ENCODE measurements at regions not wholly inside any gene's neighbourhood (a gene's known extent, or its start where the extent isn't known, plus 50 kb on each side); places are given as distances from the start of the nearest gene placed in this dataset.
"Not testable (repeated sequence)": the region's sequence is repeated elsewhere in the genome, so short reads cannot be mapped to it uniquely, and the experiment has no call there.

- no peak for DNase-seq (ENCODE audit: low spot score in 2 of 2)
- no peak for FAIRE-seq
Observed at GRCh38 chr15:39497759-39498565, 82.9 kb upstream of the THBS1 start.

GRCh38 chr15:39498629-39499028 lies 82.2 kb upstream of the THBS1 start:
- no peak for FAIRE-seq
- DNase-seq (ENCODE audit: low spot score in 2 of 2): no peak

DNA sequence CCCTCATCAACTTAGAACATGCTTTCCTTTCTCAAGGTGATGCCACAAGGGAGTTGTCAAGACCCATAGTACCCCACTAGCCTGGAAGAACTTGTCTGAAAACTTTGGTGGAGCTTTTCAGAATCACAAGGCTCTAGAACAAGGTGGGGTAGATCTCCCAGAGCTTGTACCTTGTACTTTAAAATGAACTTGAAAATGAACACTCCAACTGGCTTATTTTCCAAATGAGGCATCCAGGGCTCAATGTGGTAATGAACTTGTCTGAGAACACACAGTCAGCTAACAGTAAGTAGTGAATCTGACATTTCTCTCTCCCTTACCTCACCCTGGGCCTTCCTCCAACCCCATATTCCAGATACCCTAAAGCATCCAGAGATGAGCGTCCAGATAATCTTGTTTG lies 81.8 kb upstream of the THBS1 start:
- no peak for FAIRE-seq
- DNase-seq (ENCODE audit: low spot score in 2 of 2): no peak

GRCh38 chr15:39499681-39500080 lies 81.2 kb upstream of the THBS1 start:
- FAIRE-seq (no peak), DNase-seq (ENCODE audit: low spot score in 2 of 2) (no peak)

- DNase-seq (ENCODE audit: low spot score in 2 of 2) (no peak), FAIRE-seq (no peak)
Observed at GRCh38 chr15:39501366-39502081, 79.4 kb upstream of the THBS1 start.

DNA sequence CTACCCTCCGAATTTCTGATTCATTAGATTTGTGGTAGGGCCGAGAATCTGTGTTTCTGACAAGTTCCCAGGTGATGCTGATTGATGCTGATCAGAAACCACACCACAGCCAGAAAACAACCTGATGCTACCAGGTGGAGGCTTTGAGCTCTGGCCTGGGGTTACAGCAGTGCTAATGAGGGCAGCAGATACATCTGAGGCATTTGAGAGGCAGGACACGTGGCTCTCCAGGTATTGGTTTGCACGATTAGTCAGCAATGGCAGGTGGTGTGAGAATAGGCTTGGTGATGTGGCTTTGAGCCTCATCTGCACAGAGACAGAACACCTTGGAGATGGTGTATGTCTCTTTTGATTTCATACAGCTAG lies 78.8 kb upstream of the THBS1 start:
- DNase-seq (ENCODE audit: low spot score in 2 of 2) (no peak), FAIRE-seq (no peak)

- DNase-seq (ENCODE audit: low spot score in 2 of 2): no peak
- FAIRE-seq: no peak
Observed at GRCh38 chr15:39502611-39503195, 78.2 kb upstream of the THBS1 start.

GRCh38 chr15:39503526-39503925 lies 77.4 kb upstream of the THBS1 start:
- FAIRE-seq: no peak

DNA sequence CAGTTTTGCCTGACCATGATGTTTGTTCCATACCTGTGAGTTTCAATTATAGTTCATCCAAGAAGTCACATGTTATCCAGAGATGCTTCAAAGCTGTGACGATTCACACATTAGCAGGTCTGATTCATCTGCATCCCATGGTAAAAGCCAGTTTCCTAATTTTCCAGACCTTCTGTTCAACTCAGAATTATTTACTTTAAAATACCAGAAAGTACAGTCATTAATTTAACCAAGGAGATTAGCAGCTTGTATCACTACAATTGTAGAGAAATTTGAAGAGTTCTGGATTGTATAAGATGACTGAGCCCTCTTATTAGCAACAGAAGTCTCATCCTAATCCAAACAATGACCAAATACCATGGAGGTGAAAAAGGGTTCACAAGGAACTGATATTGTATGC lies 76.1 kb upstream of the THBS1 start:
- FAIRE-seq (no peak), DNase-seq (ENCODE audit: low spot score in 2 of 2) (no peak)

More at GRCh38 chr15:39503526-39503925, 77.4 kb upstream of the THBS1 start:
- DNase-seq (ENCODE audit: low spot score in 2 of 2): no peak

DNA sequence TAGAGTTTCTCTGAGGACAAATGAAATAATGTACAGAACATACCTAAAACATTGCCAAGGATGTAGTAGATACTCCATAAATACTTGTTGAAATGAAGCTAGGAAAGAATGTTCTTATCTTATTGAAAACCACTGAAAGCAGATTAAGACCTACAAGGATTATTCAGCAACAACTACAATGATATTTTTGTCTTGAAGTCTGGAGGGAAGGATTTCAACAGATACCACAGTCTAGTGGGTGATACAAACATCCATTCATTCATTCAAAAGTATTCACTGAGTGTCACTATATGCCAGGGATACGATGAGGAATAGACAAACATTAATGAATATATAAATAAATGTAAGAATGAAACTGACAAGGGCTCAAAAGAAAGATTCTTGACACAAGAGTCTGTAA lies 74.7 kb upstream of the THBS1 start:
- DNase-seq (ENCODE audit: low spot score in 2 of 2) (no peak), FAIRE-seq (no peak)

DNA sequence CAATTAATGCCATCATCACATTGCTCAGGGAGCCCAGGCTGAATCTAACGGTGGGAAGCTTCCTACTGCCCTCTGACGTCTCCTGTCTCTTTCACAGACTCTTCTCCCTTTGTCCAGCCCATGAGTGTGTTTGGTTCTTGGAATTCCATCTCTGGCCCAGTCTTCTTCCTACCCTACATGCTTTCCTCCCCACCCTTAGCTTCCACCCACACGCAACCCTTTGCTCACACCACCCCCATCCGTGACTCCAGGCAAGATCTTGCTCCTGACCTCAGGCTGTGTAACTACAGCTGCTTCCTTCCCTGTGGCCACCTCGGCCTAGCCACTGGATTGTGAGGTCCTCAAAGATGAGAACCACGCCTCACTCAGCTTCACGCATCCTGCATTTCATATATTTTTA lies 72.3 kb upstream of the THBS1 start:
- FAIRE-seq (no peak), DNase-seq (ENCODE audit: low spot score in 2 of 2) (no peak)

DNA sequence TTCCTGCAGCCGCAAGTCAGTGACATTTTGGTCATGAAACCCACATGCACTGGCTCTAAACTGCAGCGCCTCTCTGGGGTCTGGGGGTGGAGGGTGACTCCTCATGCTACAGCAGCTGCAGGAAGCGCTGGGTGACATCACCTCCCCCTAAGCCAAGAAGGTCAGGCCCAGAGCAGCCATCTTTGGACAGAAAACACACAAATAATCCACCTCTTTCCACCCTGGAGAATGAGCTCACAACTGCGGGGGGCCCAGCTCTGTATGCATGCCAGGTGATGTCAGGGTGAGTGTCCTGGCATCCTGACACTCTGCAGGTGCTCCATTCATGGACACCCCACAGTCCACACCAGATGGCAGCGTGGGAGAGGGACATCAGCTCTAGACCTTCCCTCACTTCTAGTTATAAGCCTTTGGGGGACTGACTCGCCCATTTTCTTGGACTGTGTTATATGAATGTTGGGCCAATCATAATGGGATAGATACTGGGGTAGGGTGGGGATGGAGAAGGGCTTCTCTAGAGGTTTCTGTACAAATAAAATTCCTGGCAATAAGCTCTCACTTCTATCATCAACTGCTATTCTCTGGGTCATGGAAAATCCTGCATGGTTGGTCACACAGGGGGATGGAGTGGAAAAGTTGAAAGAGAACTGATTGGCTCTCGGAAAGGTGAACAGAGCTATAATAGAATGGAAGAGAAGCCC lies 70.7 kb upstream of the THBS1 start:
- DNase-seq (ENCODE audit: low spot score in 2 of 2) (no peak), FAIRE-seq (no peak)

DNA sequence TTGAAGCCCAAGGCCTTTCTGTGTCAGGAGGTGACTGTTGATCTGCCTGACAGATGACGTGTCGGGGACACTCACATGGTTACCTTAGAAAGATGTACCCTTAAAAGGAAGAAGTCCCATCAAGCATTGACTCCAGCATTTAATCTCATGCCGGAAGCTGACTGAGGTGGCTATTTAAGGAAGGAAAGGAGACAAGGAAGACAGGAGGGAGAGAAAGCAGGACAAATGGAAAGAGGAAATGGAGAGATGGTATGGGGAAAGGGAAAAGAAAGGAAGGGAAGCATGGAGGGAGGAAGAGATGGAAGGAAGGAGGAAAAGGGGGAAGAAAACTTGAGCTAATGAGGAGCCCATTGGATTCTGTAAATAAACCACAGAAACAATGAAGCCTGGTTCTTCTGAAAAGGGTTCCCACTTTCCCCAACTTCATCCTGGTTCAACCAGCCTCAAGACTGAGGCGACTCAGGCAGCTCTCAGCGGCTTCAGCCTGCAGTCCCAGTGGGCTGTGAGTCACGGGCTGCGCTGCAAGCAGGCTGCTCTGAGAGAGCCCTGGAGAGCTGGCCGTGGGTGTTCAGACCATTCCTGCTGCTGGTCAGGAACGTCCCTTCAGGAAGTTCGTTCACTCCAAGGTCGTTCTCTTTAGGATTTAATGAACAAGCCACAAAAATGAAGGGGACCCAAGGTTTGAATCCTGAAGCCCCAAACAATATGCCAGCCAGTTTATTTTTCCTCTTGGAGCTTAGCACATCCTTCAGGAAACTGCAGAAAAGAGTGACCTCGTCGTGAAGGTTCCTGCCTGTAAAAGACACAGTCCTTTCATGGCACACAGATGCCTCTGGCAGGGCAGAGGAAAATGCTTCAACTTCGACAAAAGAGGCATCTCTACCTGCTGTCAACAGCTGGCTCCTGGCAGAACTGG lies 69.6 kb upstream of the THBS1 start:
- FAIRE-seq (no peak), DNase-seq (ENCODE audit: low spot score in 2 of 2) (peak in 1 of 2 donors; percentile 14)

DNA sequence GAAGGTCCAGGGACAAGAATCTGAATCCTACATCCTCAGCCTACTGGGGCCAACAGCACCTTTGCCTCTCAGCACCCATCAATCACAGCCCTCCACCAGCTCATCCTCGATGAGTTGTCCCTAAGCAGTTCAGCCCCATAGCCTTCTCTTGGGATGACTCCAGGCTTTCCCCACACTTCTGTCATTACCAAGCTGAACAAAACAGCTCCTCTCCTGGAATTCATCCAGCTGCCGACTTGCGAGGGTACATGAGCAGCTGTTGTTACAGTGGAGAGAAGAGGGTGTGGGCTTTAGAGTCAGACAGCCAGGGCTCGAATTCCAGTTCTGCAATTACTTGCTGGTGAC lies 69.0 kb upstream of the THBS1 start:
- DNase-seq (ENCODE audit: low spot score in 2 of 2) (peak in 1 of 2 donors; percentile 3), FAIRE-seq (no peak)

GRCh38 chr15:39512643-39513042 lies 68.2 kb upstream of the THBS1 start:
- FAIRE-seq: no peak
- no peak for DNase-seq (ENCODE audit: low spot score in 2 of 2)

DNA sequence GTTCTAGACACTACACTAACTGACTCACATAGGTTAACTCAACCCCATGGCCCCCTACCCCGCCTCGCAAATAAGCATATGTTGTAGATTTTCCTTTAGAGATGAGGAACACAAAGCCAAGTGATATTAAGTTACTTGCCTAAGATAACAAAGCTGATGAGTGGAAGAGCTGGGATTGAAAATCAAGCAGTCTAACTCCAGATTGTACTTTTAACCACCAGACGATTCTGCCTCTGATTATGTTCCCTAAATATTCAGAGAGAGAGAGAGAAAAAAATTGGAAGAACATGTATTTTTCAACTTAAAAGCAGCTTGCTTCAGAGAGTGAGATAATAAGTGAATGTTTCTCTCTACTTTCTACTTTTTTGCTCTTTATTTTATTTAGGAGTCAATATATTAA lies 66.9 kb upstream of the THBS1 start:
- FAIRE-seq (no peak), DNase-seq (ENCODE audit: low spot score in 2 of 2) (no peak)

- DNase-seq (ENCODE audit: low spot score in 2 of 2) (no peak), FAIRE-seq (no peak)
Observed at GRCh38 chr15:39514933-39515332, 65.9 kb upstream of the THBS1 start.

DNA sequence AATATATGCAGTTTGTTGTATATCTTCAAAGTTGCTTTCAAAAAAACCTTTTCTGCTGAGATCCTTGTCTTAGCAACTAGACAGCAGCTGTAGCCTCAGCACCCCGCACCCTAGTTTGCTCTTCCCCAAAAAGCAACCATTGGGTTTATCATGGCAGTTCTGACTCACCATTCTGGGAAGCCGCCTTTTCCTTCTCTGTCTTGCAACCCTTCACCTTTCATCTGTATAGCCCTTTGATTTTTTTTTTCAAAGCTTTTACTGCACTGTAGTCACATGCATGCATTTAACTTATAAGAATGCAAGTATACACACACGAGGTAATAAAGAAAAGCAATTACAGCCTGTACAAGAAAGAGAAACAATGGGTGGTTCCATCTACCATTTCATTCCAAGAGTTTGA lies 65.1 kb upstream of the THBS1 start:
- DNase-seq (ENCODE audit: low spot score in 2 of 2): no peak
- FAIRE-seq: no peak

DNA sequence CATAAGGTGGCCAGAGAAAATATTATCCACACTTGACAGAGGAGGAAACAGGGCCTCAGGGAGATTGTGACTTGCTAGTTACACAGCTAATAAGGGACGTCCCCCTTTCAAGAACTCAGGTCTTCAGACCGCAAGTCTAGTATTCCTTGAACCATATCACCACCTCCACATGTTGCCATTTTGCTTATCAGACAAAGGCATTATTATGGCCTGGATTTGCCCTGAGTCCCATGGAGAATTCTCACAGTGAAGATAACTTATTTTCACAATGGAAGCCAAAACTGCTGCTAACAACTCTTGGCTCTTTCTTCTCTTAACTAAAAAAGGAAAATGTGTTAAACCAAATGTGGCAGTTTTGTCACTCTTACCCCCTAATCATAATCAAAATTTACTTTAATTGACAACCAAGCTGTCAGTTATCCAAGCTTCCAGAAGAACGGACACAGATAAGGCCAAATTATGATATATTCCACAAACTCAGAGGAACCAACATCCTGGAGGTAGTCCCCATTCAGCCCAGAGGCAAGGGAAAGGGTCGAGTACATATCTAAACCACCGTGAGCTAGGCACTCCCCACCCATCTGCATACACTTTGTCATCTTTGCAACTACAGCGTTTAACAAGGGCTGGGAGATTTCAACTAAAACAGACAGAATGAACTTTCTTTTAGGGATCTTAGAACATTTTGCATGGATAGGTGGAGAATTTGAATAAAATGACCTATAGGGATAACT lies 63.6 kb upstream of the THBS1 start:
- DNase-seq (ENCODE audit: low spot score in 2 of 2) (no peak), FAIRE-seq (no peak)

DNA sequence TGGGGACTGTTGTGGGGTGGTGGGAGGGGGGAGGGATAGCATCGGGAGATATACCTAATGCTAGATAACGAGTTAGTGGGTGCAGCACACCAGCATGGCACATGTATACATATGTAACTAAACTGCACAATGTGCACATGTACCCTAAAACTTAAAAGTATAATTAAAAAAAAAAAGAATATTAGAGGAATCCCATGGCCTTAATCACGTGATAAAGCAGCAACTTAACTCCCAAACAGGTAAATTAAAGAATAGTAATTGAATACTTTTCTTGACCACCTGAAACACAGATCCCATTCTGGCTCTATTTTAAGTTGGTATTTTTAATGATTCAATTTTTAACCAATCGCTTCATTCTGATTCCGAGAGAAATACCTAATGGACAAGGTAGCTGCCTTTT lies 56.9 kb upstream of the THBS1 start:
- not testable (repeated sequence) for FAIRE-seq; DNase-seq (ENCODE audit: low spot score in 2 of 2)

All from frontal cortex (tissue), 3 donors.